HG03520 (cell line): ENCODE measurements at regions not wholly inside any gene's neighbourhood (a gene's known extent, or its start where the extent isn't known, plus 50 kb on each side); places are given as distances from the start of the nearest gene placed in this dataset.

Experiments
- ATAC-seq: cut with Tn5 transposase; IDR thresholded peaks from one replicate; pipeline ENCODE4 v1.9.1; 2021; ENCODE audit warnings: mild to moderate bottlenecking, moderate library complexity; ENCODE audit not compliant: unreplicated experiment

DNA sequence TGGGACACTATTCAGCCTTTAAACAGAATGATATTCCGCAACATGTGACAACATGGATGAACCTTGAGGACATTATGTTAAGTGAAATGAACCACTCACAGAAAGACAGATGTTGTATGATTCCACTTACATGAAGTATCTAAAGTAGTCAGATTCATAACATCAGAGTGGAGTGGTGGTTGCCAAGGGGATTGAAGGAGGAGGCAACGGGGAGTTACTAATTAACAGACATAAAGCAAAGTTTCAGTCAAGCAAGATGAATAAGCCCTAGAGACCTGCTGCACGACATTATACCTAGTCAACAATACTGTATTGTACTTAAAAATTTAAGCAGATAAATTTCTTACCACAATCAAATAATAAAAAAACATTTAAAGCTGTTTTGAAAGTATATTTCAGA, 105.0 kb upstream of the NR0B1 start:
- peak; percentile 70 for ATAC-seq

DNA sequence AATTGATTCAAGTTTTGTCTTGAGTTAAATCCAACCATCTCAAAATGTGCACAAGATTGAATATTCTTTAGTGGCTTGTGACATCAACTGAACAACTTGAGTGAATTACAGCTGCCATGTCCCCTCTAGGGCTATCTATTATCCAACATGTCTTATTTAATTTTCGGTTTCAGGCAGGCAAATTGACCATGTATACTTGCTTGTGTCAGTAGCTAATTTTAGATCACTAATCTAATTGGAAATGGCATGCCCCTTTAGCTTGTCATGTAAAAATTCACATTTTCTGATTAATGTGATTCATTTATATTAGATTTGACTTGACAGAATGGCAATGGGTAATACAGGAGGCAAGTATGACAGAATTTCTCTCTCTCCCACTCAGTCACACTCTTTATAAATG, 93.2 kb upstream of the NR0B1 start:
- no peak for ATAC-seq

GRCh38 chrX:30388325-30388724, 79.1 kb upstream of the NR0B1 start:
- no peak for ATAC-seq

- no peak for ATAC-seq
Observed at GRCh38 chrX:30373951-30374350, 64.8 kb upstream of the NR0B1 start.

DNA sequence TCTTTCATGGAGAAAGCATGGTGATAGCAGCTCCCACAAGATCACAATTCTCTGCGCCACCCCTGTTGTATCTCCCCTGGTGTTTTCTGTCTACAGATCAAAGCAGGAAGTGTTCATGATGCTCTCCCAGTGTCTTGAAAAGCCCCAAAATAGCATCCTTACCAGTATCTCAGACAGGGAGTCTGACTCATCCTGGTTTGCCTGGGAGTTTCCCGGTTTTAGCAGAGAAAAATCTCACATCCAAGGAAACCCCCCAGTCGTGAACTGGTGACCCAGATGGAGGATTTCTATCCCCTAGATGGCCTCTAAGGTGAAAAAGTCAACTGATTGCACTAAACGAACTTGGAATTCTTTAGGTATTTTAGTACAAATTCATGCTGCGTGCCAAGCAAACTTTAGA, 64.3 kb upstream of the NR0B1 start:
- no peak for ATAC-seq

GRCh38 chrX:30364229-30364628, 55.0 kb upstream of the NR0B1 start:
- ATAC-seq = no peak
